H1 (cell line): ENCODE measurements at regions not wholly inside any gene's neighbourhood (a gene's known extent, or its start where the extent isn't known, plus 50 kb on each side); places are given as distances from the start of the nearest gene placed in this dataset.

Source experiments
- CTCF ChIA-PET: fragments of 300-600 bp; sonication (Branson Sonifier 250); formaldehyde crosslinking; loops from one replicate; lab custom pipeline; 2021; ENCODE audit not compliant: partially characterized antibody; lab: Charles Lee
- POLR2A ChIA-PET: fragments of 300-600 bp; sonication (Branson Sonifier 250); formaldehyde crosslinking; loops from one replicate; lab custom pipeline; 2021; ENCODE audit warnings: inconsistent platforms; ENCODE audit not compliant: partially characterized antibody; lab: Charles Lee
- DNase-seq, 2 experiments: peaks; one replicate each; pipeline versions ENCODE4 v3.0.0 to v3.0.0-alpha.2; 2010 to 2022; ENCODE audit warnings: low spot score in 2 of 2, low read depth in 1 of 2, mixed read lengths in 1 of 2
- FAIRE-seq: peaks from 2 replicates; lab custom pipeline; 2011; peaks lifted over from hg19 to GRCh38; lab: Jason Lieb, UNC
- H2AFZ ChIP-seq: 2 replicates; pipeline ENCODE4 v1.8.1; 2012; ENCODE audit warnings: low read length, inconsistent platforms
- H2AK5ac ChIP-seq: 2 replicates; pipeline ENCODE4 v1.6.1; 2013; ENCODE audit warnings: low read depth, low read length
- H2BK120ac ChIP-seq: replicated peaks from 2 replicates; pipeline ENCODE3; 2013; ENCODE audit warnings: low read depth, low read length, inconsistent platforms
- H2BK12ac ChIP-seq: 2 replicates; pipeline ENCODE4 v1.6.1; 2013; ENCODE audit warnings: low read depth, low read length
- H2BK15ac ChIP-seq: 2 replicates; pipeline ENCODE4 v1.6.1; 2013; ENCODE audit warnings: low read length
- H2BK20ac ChIP-seq: 2 replicates; pipeline ENCODE4 v1.6.1; 2013; ENCODE audit warnings: low read length
- H2BK5ac ChIP-seq: 2 replicates; pipeline ENCODE4 v1.6.1; 2013; ENCODE audit warnings: low read depth, low read length
- H3K14ac ChIP-seq: 2 replicates; pipeline ENCODE4 v1.6.1; 2013; ENCODE audit warnings: inconsistent platforms; ENCODE audit not compliant: insufficient read length
- H3K18ac ChIP-seq: 2 replicates; pipeline ENCODE4 v1.6.1; 2013; ENCODE audit warnings: low read length; ENCODE audit errors: extremely low read depth
- H3K23ac ChIP-seq: 2 replicates; pipeline ENCODE4 v1.6.1; 2013; ENCODE audit warnings: inconsistent platforms; ENCODE audit not compliant: insufficient read length
- H3K23me2 ChIP-seq: 2 replicates; pipeline ENCODE4 v1.6.1; 2013; ENCODE audit warnings: low read depth, low read length
- H3K27ac ChIP-seq: 2 replicates; pipeline ENCODE4 v1.6.1; 2011; ENCODE audit warnings: low read depth, low read length, inconsistent platforms
- H3K27me3 ChIP-seq, 4 experiments: replicated peaks in 1 of 4; 1 replicate in 1 of 4; 2 replicates in 3 of 4; pipeline versions ENCODE4 v1.6.1 to v1.8.1; 2011 to 2013; ENCODE audit warnings: low read length in 3 of 4, mild to moderate bottlenecking in 3 of 4, inconsistent platforms in 2 of 4, mixed read lengths in 2 of 4, moderate library complexity in 1 of 4; ENCODE audit not compliant: control insufficient read depth in 3 of 4, insufficient read depth in 3 of 4; ENCODE audit errors: extremely low read depth in 1 of 4
- H3K36me3 ChIP-seq, 4 experiments: 2 replicates each; pipeline versions ENCODE4 v1.6.1 to v1.8.1; 2011 to 2013; ENCODE audit warnings: mild to moderate bottlenecking in 4 of 4, low read length in 3 of 4, moderate library complexity in 2 of 4, control low read depth in 1 of 4, inconsistent platforms in 1 of 4; ENCODE audit not compliant: insufficient read depth in 4 of 4, control insufficient read depth in 2 of 4
- H3K4ac ChIP-seq: replicated peaks from 2 replicates; pipeline ENCODE3; 2013; ENCODE audit warnings: low read length, low read depth, mixed read lengths, inconsistent platforms; ENCODE audit not compliant: insufficient read length
- H3K4me1 ChIP-seq, 4 experiments: replicated peaks in 1 of 4; 1 replicate in 1 of 4; 2 replicates in 3 of 4; pipeline versions ENCODE4 v1.6.1 to v1.8.1; 2011 to 2013; ENCODE audit warnings: low read length in 3 of 4, inconsistent platforms in 2 of 4, mixed read lengths in 1 of 4; ENCODE audit not compliant: insufficient read depth in 4 of 4, control insufficient read depth in 3 of 4
- H3K4me2 ChIP-seq, 2 experiments: 2 replicates each; pipeline versions ENCODE4 v1.6.1 to v1.8.1; 2011 to 2013; ENCODE audit warnings: low read depth in 2 of 2, low read length in 2 of 2, control low read depth in 1 of 2, inconsistent platforms in 1 of 2, mild to moderate bottlenecking in 1 of 2; ENCODE audit not compliant: insufficient read depth in 1 of 2
- H3K4me3 ChIP-seq, 4 experiments: fragments of 200-600, 300-600 bp in 1 of 4; sonication (generic), shearing (Covaris generic), sonication (Bioruptor Twin) in 1 of 4; 2 replicates each; pipeline versions ENCODE4 v1.5.1 to v1.8.1; 2011 to 2016; ENCODE audit warnings: low read length in 4 of 4, low read depth in 3 of 4, control low read depth in 2 of 4, inconsistent platforms in 2 of 4, mild to moderate bottlenecking in 2 of 4, mixed read lengths in 1 of 4, moderate library complexity in 1 of 4; ENCODE audit not compliant: insufficient read depth in 2 of 4; ENCODE audit errors: extremely low read depth in 1 of 4
- H3K56ac ChIP-seq: replicated peaks from 2 replicates; pipeline ENCODE3; 2013; ENCODE audit warnings: low read depth, mild to moderate bottlenecking, mixed read lengths, low read length, inconsistent platforms; ENCODE audit not compliant: insufficient read length
- H3K79me1 ChIP-seq: 2 replicates; pipeline ENCODE4 v1.6.1; 2013; ENCODE audit warnings: low read depth, low read length, control low read depth
- H3K79me2 ChIP-seq, 2 experiments: 2 replicates each; pipeline versions ENCODE4 v1.6.1 to v1.8.1; 2012 to 2013; ENCODE audit warnings: low read length in 2 of 2, mild to moderate bottlenecking in 2 of 2, inconsistent platforms in 1 of 2; ENCODE audit not compliant: insufficient read depth in 2 of 2, control insufficient read depth in 1 of 2
- H3K9ac ChIP-seq, 4 experiments: replicated peaks in 1 of 4; 1 replicate in 1 of 4; 2 replicates in 3 of 4; pipeline versions ENCODE4 v1.6.1 to v1.8.1; 2011 to 2013; ENCODE audit warnings: low read depth in 3 of 4, low read length in 3 of 4, control low read depth in 2 of 4, mild to moderate bottlenecking in 2 of 4, moderate library complexity in 2 of 4, inconsistent platforms in 1 of 4; ENCODE audit errors: extremely low read depth in 1 of 4
- H3K9me3 ChIP-seq, 2 experiments: 2 replicates each; pipeline versions ENCODE4 v1.6.1 to v1.8.1; 2012 to 2013; ENCODE audit warnings: mild to moderate bottlenecking in 2 of 2, moderate library complexity in 2 of 2, control low read depth in 1 of 2, inconsistent platforms in 1 of 2, low read depth in 1 of 2, low read length in 1 of 2, mixed read lengths in 1 of 2; ENCODE audit not compliant: insufficient read depth in 2 of 2
- H4K20me1 ChIP-seq, 2 experiments: replicated peaks in 1 of 2; 2 replicates each; pipeline versions ENCODE3 to v1.8.1; 2011 to 2013; ENCODE audit warnings: inconsistent platforms in 2 of 2, low read length in 2 of 2, mild to moderate bottlenecking in 1 of 2; ENCODE audit not compliant: insufficient read depth in 2 of 2, control insufficient read depth in 1 of 2
- H4K5ac ChIP-seq: 2 replicates; pipeline ENCODE4 v1.6.1; 2013; ENCODE audit warnings: low read length, low read depth, mixed read lengths, inconsistent platforms; ENCODE audit not compliant: insufficient read length
- H4K8ac ChIP-seq: 2 replicates; pipeline ENCODE4 v1.8.0; 2013; ENCODE audit warnings: mild to moderate bottlenecking, moderate library complexity, low read length, inconsistent platforms; ENCODE audit not compliant: insufficient read depth; ENCODE audit errors: extremely low read depth
- H4K91ac ChIP-seq: replicated peaks from 2 replicates; pipeline ENCODE3; 2013; ENCODE audit warnings: low read length, mixed read lengths, inconsistent platforms; ENCODE audit not compliant: insufficient read length
- ATF2 ChIP-seq: IDR thresholded peaks from 2 replicates; pipeline ENCODE4 v1.6.1; 2012; ENCODE audit warnings: low read length, inconsistent platforms
- BCL11A ChIP-seq, 2 experiments: IDR thresholded peaks; one replicate each; pipeline ENCODE4 v1.6.1; 2011; ENCODE audit warnings: low read depth in 2 of 2, low read length in 2 of 2, mild to moderate bottlenecking in 2 of 2
- CHD1 ChIP-seq: IDR thresholded peaks from 2 replicates; pipeline ENCODE4 v1.6.1; 2012; ENCODE audit warnings: low read depth, low read length, improper control_type of control experiment
- CHD2 ChIP-seq: IDR thresholded peaks from 2 replicates; pipeline ENCODE4 v1.6.1; 2012; ENCODE audit warnings: low read length, improper control_type of control experiment
- CREB1 ChIP-seq: IDR thresholded peaks from 2 replicates; pipeline ENCODE4 v1.6.1; 2012; ENCODE audit warnings: inconsistent platforms
- EP300 ChIP-seq, 2 experiments: IDR thresholded peaks; 1 replicate in 1 of 2; 2 replicates in 1 of 2; pipeline ENCODE4 v1.6.1; 2011 to 2012; ENCODE audit warnings: low read depth in 2 of 2, low read length in 2 of 2, mild to moderate bottlenecking in 2 of 2, borderline replicate concordance in 1 of 2, inconsistent platforms in 1 of 2, moderate library complexity in 1 of 2
- GABPA ChIP-seq: IDR thresholded peaks from 2 replicates; pipeline ENCODE4 v1.6.1; 2011; ENCODE audit warnings: mild to moderate bottlenecking, low read length, moderate library complexity, borderline replicate concordance; ENCODE audit not compliant: insufficient read depth
- JUN ChIP-seq: IDR thresholded peaks from 2 replicates; pipeline ENCODE4 v1.6.1; 2011; ENCODE audit warnings: low read depth, mild to moderate bottlenecking, improper control_type of control experiment, low read length
- KDM1A ChIP-seq: fragments of 200-600, 300-600 bp; sonication (generic); IDR thresholded peaks from 2 replicates; pipeline ENCODE4 v1.7.1; 2016; ENCODE audit warnings: mild to moderate bottlenecking, low read length, borderline replicate concordance
- POLR2AphosphoS5 ChIP-seq: IDR thresholded peaks from 2 replicates; pipeline ENCODE4 v1.6.1; 2011; ENCODE audit warnings: low read depth, low read length
- SIN3A ChIP-seq, 2 experiments: IDR thresholded peaks in 1 of 2; conservative IDR thresholded peaks in 1 of 2; 2 replicates each; pipeline ENCODE4 v1.6.1; 2011 to 2012; ENCODE audit warnings: low read length in 2 of 2, improper control_type of control experiment in 1 of 2, low read depth in 1 of 2, mild to moderate bottlenecking in 1 of 2
- SRF ChIP-seq: IDR thresholded peaks from 2 replicates; pipeline ENCODE4 v1.6.1; 2011; ENCODE audit warnings: mild to moderate bottlenecking, low read depth, low read length, moderate library complexity
- WGBS, 2 experiments: shearing (Covaris generic) in 1 of 2; methylation state at CpG; one replicate each; pipeline versions ENCODE4 v1.1.6 to v1.1.7; 2013 to 2015; ENCODE audit warnings: low lambda C conversion rate in 2 of 2, mixed read lengths in 2 of 2, inconsistent platforms in 1 of 2, low coverage in 1 of 2, missing lambda C conversion rate in 1 of 2; ENCODE audit not compliant: insufficient replicate concordance in 2 of 2, insufficient coverage in 1 of 2, insufficient read length in 1 of 2; ENCODE audit errors: extremely low coverage in 1 of 2, missing lambda C conversion rate in 1 of 2; 5-methylcytosine and 5-hydroxymethylcytosine counted together

GRCh38 chr12:59179231-59179630 lies 258.9 kb upstream of the LRIG3 start:
- H2BK120ac ChIP-seq = no peak overlapping the region
- H3K79me2 ChIP-seq = no peaks in the 10 kb centered on the region
- no peak overlapping the region for H3K27ac ChIP-seq
- no peaks in the 10 kb centered on the region for H3K23me2 ChIP-seq
- no peak overlapping the region for H2BK5ac ChIP-seq
- no peak overlapping the region for H3K56ac ChIP-seq
- peaks cover 2% of the 10 kb centered on the region in 2 experiments; a peak in 1 of 4 replicates for H3K9me3 ChIP-seq
- ChIA-PET CTCF (no interaction called here), POLR2A (interaction anchor here (1.2 kb wide), 1 partner anchor 36 kb away, joined by 3 read pairs; no protein-coding TSS in a partner anchor)
- H3K27me3 ChIP-seq = no peaks in the 10 kb centered on the region
- H3K4me3 ChIP-seq = no peak overlapping the region
- no peak overlapping the region for H2AK5ac ChIP-seq
- no peaks in the 10 kb centered on the region for H4K20me1 ChIP-seq
- no peak overlapping the region for H4K91ac ChIP-seq
- H4K8ac ChIP-seq = no peak overlapping the region
- DNase-seq = no peak
- H2BK12ac ChIP-seq = no peak overlapping the region
- FAIRE-seq = no peak
- no peak overlapping the region for H3K23ac ChIP-seq
- no peak overlapping the region for H3K4ac ChIP-seq
- 73% methylated on average over 1 of the region's 1 CpG; no CpG with 5 or more reads in 1 of the 2 experiments for WGBS, 2 experiments
- no peak overlapping the region for H4K5ac ChIP-seq
- H2BK20ac ChIP-seq = no peak overlapping the region
- no peak overlapping the region for H3K9ac ChIP-seq
- H3K4me2 ChIP-seq = no peak overlapping the region
- no peaks in the 10 kb centered on the region for H3K36me3 ChIP-seq
- no peak overlapping the region for H3K14ac ChIP-seq
- no peak overlapping the region for H2AFZ ChIP-seq
- no peaks in the 10 kb centered on the region for H3K79me1 ChIP-seq
- H3K4me1 ChIP-seq = no peaks in the 10 kb centered on the region
- H2BK15ac ChIP-seq = no peak overlapping the region
- H3K18ac ChIP-seq = no peak overlapping the region
- TF ChIP-seq POLR2AphosphoS5 = no peak
- TF ChIP-seq EP300 (IDR thresholded peaks at IDR 0.05; ENCODE audit: borderline replicate concordance in 1 of 2, low read depth in 2 of 2, low read length in 2 of 2) = no peak
- no peak for TF ChIP-seq SIN3A (conservative IDR thresholded peaks at IDR 0.05 in 1 of 2, IDR thresholded peaks at IDR 0.05 in 1 of 2; ENCODE audit: low read depth in 1 of 2, low read length in 2 of 2)
- TF ChIP-seq BCL11A (IDR thresholded peaks at IDR 0.05; ENCODE audit: low read depth in 2 of 2, low read length in 2 of 2) = no peak
- no peak for TF ChIP-seq CREB1
- TF ChIP-seq JUN = no peak
- TF ChIP-seq CHD1 = no peak
- no peak for TF ChIP-seq SRF
- TF ChIP-seq GABPA = no peak
- TF ChIP-seq ATF2 = no peak
- TF ChIP-seq KDM1A = no peak
- TF ChIP-seq CHD2 = no peak
